Activated CD8-positive, alpha-beta memory T cell treated with anti-CD3 and anti-CD28 coated beads, Interleukin-2, amount 50 U/mL, for 48 hours (primary cell): ENCODE measurements at regions not wholly inside any gene's neighbourhood (a gene's known extent, or its start where the extent isn't known, plus 50 kb on each side); places are given as distances from the start of the nearest gene placed in this dataset.
A peak's percentile ranks its signal among the peaks of the same experiment; 100 is the strongest.

ENCODE experiments used
- DNase-seq: peaks from one replicate; pipeline ENCODE4 v3.0.0-alpha.2; 2020

GRCh38 chr2:30341500-30342267 lies 105.4 kb upstream of the LCLAT1 start:
- DNase-seq = no peak

- no peak for DNase-seq
Observed at GRCh38 chr2:30346471-30347169, 100.4 kb upstream of the LCLAT1 start.

- no peak for DNase-seq
Observed at GRCh38 chr2:30348825-30349224, 98.2 kb upstream of the LCLAT1 start.

- no peak for DNase-seq
Observed at GRCh38 chr2:30349691-30350090, 97.4 kb upstream of the LCLAT1 start.

- DNase-seq = no peak
Observed at GRCh38 chr2:30351116-30351515, 95.9 kb upstream of the LCLAT1 start.

GRCh38 chr2:30351949-30352348 lies 95.1 kb upstream of the LCLAT1 start:
- no peak for DNase-seq

- DNase-seq = no peak
Observed at GRCh38 chr2:30354150-30354549, 92.9 kb upstream of the LCLAT1 start.

GRCh38 chr2:30354621-30355020 lies 92.4 kb upstream of the LCLAT1 start:
- no peak for DNase-seq

GRCh38 chr2:30355306-30355705 lies 91.7 kb upstream of the LCLAT1 start:
- no peak for DNase-seq

- DNase-seq = no peak
Observed at GRCh38 chr2:30356071-30356470, 91.0 kb upstream of the LCLAT1 start.

- no peak for DNase-seq
Observed at GRCh38 chr2:30356776-30357175, 90.3 kb upstream of the LCLAT1 start.

GRCh38 chr2:30358351-30358750 lies 88.7 kb upstream of the LCLAT1 start:
- no peak for DNase-seq

GRCh38 chr2:30358842-30359241 lies 88.2 kb upstream of the LCLAT1 start:
- DNase-seq = no peak

GRCh38 chr2:30359644-30360167 lies 87.3 kb upstream of the LCLAT1 start:
- peak; percentile 48 for DNase-seq

- peak; percentile 58 for DNase-seq
Observed at GRCh38 chr2:30361751-30362394, 85.2 kb upstream of the LCLAT1 start.

- peak; percentile 43 for DNase-seq
Observed at GRCh38 chr2:30362468-30363081, 84.5 kb upstream of the LCLAT1 start.

- DNase-seq = no peak
Observed at GRCh38 chr2:30363406-30363805, 83.6 kb upstream of the LCLAT1 start.

GRCh38 chr2:30365201-30365600 lies 81.8 kb upstream of the LCLAT1 start:
- DNase-seq = no peak

GRCh38 chr2:30366199-30366691 lies 80.8 kb upstream of the LCLAT1 start:
- peak; percentile 74 for DNase-seq

GRCh38 chr2:30367232-30368070 lies 79.6 kb upstream of the LCLAT1 start:
- DNase-seq = no peak

- peak; percentile 45 for DNase-seq
Observed at GRCh38 chr2:30368258-30368657, 78.8 kb upstream of the LCLAT1 start.
